Right cardiac atrium (tissue), 5 donors: ENCODE measurements at regions not wholly inside any gene's neighbourhood (a gene's known extent, or its start where the extent isn't known, plus 50 kb on each side); places are given as distances from the start of the nearest gene placed in this dataset.

Source experiments
- ATAC-seq, 2 donors: fragments of 200-7000 bp; cut with Tn5 transposase; one replicate each; pipeline versions ENCODE4 v1.8.0 to v1.9.1; 2020; ENCODE audit warnings: moderate library complexity in 2 of 2, mild to moderate bottlenecking in 1 of 2
- DNase-seq, 3 donors: peaks; one replicate each; pipeline ENCODE4 v3.0.0-alpha.2; 2020
- H3K27ac ChIP-seq: one replicate; pipeline ENCODE4 v1.5.1; 2013; ENCODE audit warnings: mild to moderate bottlenecking, low read length, control low read depth, moderate library complexity
- H3K27me3 ChIP-seq: one replicate; pipeline ENCODE4 v1.6.1; 2013; ENCODE audit not compliant: control insufficient read depth, insufficient read depth
- H3K4me1 ChIP-seq: one replicate; pipeline ENCODE4 v1.6.1; 2013; ENCODE audit warnings: low read length; ENCODE audit not compliant: control insufficient read depth, insufficient read depth
- H3K4me3 ChIP-seq: one replicate; pipeline ENCODE4 v1.5.1; 2013; ENCODE audit warnings: low read length, control low read depth
- H3K9me3 ChIP-seq: one replicate; pipeline ENCODE4 v1.6.1; 2013; ENCODE audit warnings: low read length; ENCODE audit not compliant: control insufficient read depth
- WGBS: extraction: QIAGEN DNeasy Blood & Tissue Kit; methylation state at CpG from one replicate; pipeline ENCODE4 v1.1.7; 2013; 5-methylcytosine and 5-hydroxymethylcytosine counted together
- intact Hi-C, 4 donors: fragments of 100-400 bp; cut with DNase I; formaldehyde crosslinking; loops; one replicate each; pipeline versions ENCODE4 v1.11.0 to v1.14.0; 2022 to 2023
- donor health status: healthy with polysubstance abuse.
- donor health status: DM: no; HTN: yes; CAD: no.
- donor health status: DM: no; HTN: no; CAD: no.
- donor health status: DM: no; HTN: yes; CAD: no; lungs with severe emphysema.
- donor health status: DM: yes; HTN: yes; CAD: no.

DNA sequence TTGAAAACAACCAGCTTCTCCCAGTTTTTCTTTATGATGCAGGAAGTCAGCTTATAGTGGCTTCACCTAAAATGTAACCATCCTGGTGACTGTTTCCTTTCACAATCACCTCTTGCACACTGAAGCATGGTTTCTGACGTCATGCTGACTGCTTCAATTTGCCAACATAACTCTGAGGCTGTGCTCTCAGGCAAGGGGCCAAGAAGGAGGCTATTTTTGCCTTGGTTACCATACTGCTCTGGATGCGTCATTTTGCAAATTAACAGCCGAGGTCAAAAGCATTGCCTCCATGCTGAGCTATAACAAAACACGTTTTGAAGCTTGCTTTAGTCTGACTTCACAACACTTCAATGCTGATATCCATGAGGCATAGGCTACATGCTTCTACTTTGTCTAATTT, 397.8 kb downstream of the METTL4 start:
- no peak overlapping the region for H3K27ac ChIP-seq
- WGBS: 17% methylated on average over 4 of the region's 4 CpGs
- H3K4me1 ChIP-seq: no peaks in the 10 kb centered on the region
- H3K9me3 ChIP-seq: no peaks in the 10 kb centered on the region
- DNase-seq: peak in 2 of 3 donors; percentile 42 to 63
- peak; percentile 85 to 94 for ATAC-seq
- H3K27me3 ChIP-seq: no peaks in the 10 kb centered on the region
- no peak overlapping the region for H3K4me3 ChIP-seq
- intact Hi-C loops: no loop called here

DNA sequence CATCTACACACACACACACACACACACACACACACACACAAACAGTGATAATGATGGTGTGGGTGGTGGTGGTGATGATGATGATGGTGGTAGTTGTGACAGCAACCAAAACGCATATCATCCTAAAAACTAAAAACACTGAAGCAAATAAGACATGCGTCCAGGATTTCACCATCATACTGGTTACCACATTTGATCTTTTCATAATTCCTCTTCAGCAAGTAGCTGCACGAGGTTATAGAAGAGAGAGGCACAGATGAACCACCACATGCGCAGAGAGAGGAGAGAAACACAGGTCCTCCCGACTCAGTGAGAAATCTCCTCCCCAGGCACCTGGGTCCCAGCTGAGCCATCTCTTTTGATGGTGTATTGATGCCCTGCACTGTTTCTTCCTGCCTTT, 393.3 kb downstream of the METTL4 start:
- Histone ChIP-seq H3K27me3 (no peaks in the 10 kb centered on the region), H3K4me3 (no peak overlapping the region), H3K9me3 (peaks cover 2% of the 10 kb centered on the region), H3K4me1 (no peaks in the 10 kb centered on the region), H3K27ac (no peak overlapping the region)
- no peak for DNase-seq
- no peak for ATAC-seq
- 80% methylated on average over 5 of the region's 5 CpGs for WGBS
- intact Hi-C loops: no loop called here

GRCh38 chr18:2179498-2180183, 391.7 kb downstream of the METTL4 start:
- ATAC-seq (no peak), DNase-seq (no peak)
- H3K4me3 ChIP-seq: no peak overlapping the region
- no peak overlapping the region for H3K27ac ChIP-seq
- 70% methylated on average over 8 of the region's 8 CpGs for WGBS
- H3K4me1 ChIP-seq: no peaks in the 10 kb centered on the region
- H3K9me3 ChIP-seq: peaks cover 2% of the 10 kb centered on the region
- no peaks in the 10 kb centered on the region for H3K27me3 ChIP-seq
- intact Hi-C loops: no loop called here

- no peak overlapping the region for H3K27ac ChIP-seq
- ATAC-seq: no peak
- H3K27me3 ChIP-seq: no peaks in the 10 kb centered on the region
- H3K4me3 ChIP-seq: no peak overlapping the region
- peaks cover 2% of the 10 kb centered on the region for H3K9me3 ChIP-seq
- intact Hi-C loops: no loop called here
- WGBS: 86% methylated on average over 1 of the region's 1 CpG
- H3K4me1 ChIP-seq: no peaks in the 10 kb centered on the region
- no peak for DNase-seq
These were observed 390.7 kb downstream of the METTL4 start for GRCh38 chr18:2180586-2180985.

- no peaks in the 10 kb centered on the region for H3K4me1 ChIP-seq
- intact Hi-C loops: no loop called here
- H3K4me3 ChIP-seq: no peak overlapping the region
- ATAC-seq (no peak), DNase-seq (no peak)
- no peak overlapping the region for H3K27ac ChIP-seq
- H3K27me3 ChIP-seq: no peaks in the 10 kb centered on the region
- 83% methylated on average over 5 of the region's 5 CpGs for WGBS
- H3K9me3 ChIP-seq: peaks cover 2% of the 10 kb centered on the region
These were observed 387.9 kb downstream of the METTL4 start for GRCh38 chr18:2183432-2183831.

DNA sequence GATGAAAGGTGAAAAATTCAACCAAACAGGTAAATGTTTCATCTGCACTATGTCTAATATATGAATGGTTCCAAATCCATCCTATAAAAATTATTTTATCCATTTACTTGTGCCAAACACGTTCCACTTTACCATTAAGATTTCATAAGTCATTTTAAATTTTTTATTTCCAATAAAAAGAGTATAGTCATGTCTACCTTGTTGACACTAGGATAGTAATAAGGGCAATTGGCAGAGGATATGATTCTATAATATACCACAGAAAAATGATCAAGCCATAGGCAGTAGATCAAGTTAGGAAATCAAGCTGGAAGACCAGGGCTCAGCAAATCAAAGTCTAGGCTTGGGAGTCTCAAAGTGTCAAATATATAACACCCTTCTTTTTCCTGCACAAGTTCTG, 384.3 kb downstream of the METTL4 start:
- ATAC-seq: no peak
- intact Hi-C loops: no loop called here
- H3K27me3 ChIP-seq: no peaks in the 10 kb centered on the region

GRCh38 chr18:2188258-2188657, 383.0 kb downstream of the METTL4 start:
- H3K9me3 ChIP-seq: no peaks in the 10 kb centered on the region
- H3K27me3 ChIP-seq: no peaks in the 10 kb centered on the region
- intact Hi-C loops: no loop called here
- H3K4me1 ChIP-seq: no peaks in the 10 kb centered on the region
- 84% methylated on average over 1 of the region's 1 CpG for WGBS
- DNase-seq (no peak), ATAC-seq (no peak)
- no peak overlapping the region for H3K27ac ChIP-seq
- no peak overlapping the region for H3K4me3 ChIP-seq

More for the DNA sequence above, 384.3 kb downstream of the METTL4 start:
- DNase-seq: no peak
- WGBS: 76% methylated on average over 1 of the region's 1 CpG
- H3K4me3 ChIP-seq: no peak overlapping the region
- no peak overlapping the region for H3K27ac ChIP-seq
- no peaks in the 10 kb centered on the region for H3K4me1 ChIP-seq
- no peaks in the 10 kb centered on the region for H3K9me3 ChIP-seq

- WGBS: 73% methylated on average over 3 of the region's 3 CpGs
- H3K9me3 ChIP-seq: no peaks in the 10 kb centered on the region
- H3K27ac ChIP-seq: no peak overlapping the region
- H3K4me1 ChIP-seq: no peaks in the 10 kb centered on the region
- ATAC-seq (no peak), DNase-seq (no peak)
- H3K4me3 ChIP-seq: no peak overlapping the region
- no peaks in the 10 kb centered on the region for H3K27me3 ChIP-seq
- intact Hi-C loops: no loop called here
These were observed 380.0 kb downstream of the METTL4 start for GRCh38 chr18:2191180-2191790.

DNA sequence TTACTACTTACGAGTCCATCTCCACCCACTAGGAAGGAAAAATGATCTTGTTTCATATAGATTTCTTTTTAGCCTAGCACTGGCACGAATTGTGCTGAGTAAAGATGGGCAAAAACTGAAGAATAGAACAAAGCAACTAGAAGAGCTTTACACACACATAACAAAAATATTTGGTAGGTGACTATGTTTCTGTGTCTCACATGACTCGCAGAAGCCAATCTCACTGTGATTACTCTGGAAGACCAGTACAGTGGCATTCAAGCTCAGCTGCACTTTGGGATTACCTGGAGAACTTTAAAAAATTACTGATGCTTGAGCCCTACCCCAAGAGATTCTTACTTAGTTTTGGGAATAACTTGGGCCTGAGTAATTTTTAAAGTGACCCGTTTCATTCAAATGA, 378.7 kb downstream of the METTL4 start:
- DNase-seq: no peak
- Histone ChIP-seq H3K9me3 (no peaks in the 10 kb centered on the region), H3K27me3 (no peaks in the 10 kb centered on the region), H3K4me3 (no peak overlapping the region), H3K4me1 (no peaks in the 10 kb centered on the region), H3K27ac (no peak overlapping the region)
- 75% methylated on average over 4 of the region's 4 CpGs for WGBS
- intact Hi-C loops: no loop called here
- ATAC-seq: no peak

GRCh38 chr18:2197946-2198345, 373.4 kb downstream of the METTL4 start:
- H3K9me3 ChIP-seq: no peaks in the 10 kb centered on the region
- no peak overlapping the region for H3K27ac ChIP-seq
- WGBS: 53% methylated on average over 4 of the region's 4 CpGs
- ATAC-seq (peak in 1 of 2 donors; percentile 90), DNase-seq (peak in 1 of 3 donors; percentile 15)
- no peak overlapping the region for H3K4me3 ChIP-seq
- no peaks in the 10 kb centered on the region for H3K4me1 ChIP-seq
- intact Hi-C loops: no loop called here
- H3K27me3 ChIP-seq: no peaks in the 10 kb centered on the region

GRCh38 chr18:2199060-2199459, 372.2 kb downstream of the METTL4 start:
- DNase-seq (no peak), ATAC-seq (no peak)
- intact Hi-C loops: no loop called here
- Histone ChIP-seq H3K27ac (no peak overlapping the region), H3K27me3 (no peaks in the 10 kb centered on the region), H3K4me3 (no peak overlapping the region), H3K9me3 (no peaks in the 10 kb centered on the region), H3K4me1 (no peaks in the 10 kb centered on the region)
- WGBS: 87% methylated on average over 2 of the region's 2 CpGs
